DND-41 (cell line): ENCODE measurements at regions not wholly inside any gene's neighbourhood (a gene's known extent, or its start where the extent isn't known, plus 50 kb on each side); places are given as distances from the start of the nearest gene placed in this dataset.

Experiments used
- CTCF ChIP-seq: IDR thresholded peaks from 2 replicates; pipeline ENCODE4 v1.5.1; 2012; ENCODE audit warnings: borderline replicate concordance, low read length, moderate library complexity, mild to moderate bottlenecking; ENCODE audit not compliant: poor library complexity, severe bottlenecking; ENCODE audit errors: extremely low read depth
- EZH2 ChIP-seq: IDR thresholded peaks from 3 replicates; pipeline ENCODE4 v1.6.1; 2012; ENCODE audit warnings: borderline replicate concordance, low read depth, mild to moderate bottlenecking, moderate library complexity, low read length, inconsistent platforms; ENCODE audit not compliant: severe bottlenecking

- TF ChIP-seq CTCF, result no peak
- no peak for TF ChIP-seq EZH2
Measured at GRCh38 chr6:14827354-14827753, 418.5 kb upstream of the JARID2 start.
